ENCODE measurements at regions not wholly inside any gene's neighbourhood (a gene's known extent, or its start where the extent isn't known, plus 50 kb on each side); places are given as distances from the start of the nearest gene placed in this dataset.

DNA sequence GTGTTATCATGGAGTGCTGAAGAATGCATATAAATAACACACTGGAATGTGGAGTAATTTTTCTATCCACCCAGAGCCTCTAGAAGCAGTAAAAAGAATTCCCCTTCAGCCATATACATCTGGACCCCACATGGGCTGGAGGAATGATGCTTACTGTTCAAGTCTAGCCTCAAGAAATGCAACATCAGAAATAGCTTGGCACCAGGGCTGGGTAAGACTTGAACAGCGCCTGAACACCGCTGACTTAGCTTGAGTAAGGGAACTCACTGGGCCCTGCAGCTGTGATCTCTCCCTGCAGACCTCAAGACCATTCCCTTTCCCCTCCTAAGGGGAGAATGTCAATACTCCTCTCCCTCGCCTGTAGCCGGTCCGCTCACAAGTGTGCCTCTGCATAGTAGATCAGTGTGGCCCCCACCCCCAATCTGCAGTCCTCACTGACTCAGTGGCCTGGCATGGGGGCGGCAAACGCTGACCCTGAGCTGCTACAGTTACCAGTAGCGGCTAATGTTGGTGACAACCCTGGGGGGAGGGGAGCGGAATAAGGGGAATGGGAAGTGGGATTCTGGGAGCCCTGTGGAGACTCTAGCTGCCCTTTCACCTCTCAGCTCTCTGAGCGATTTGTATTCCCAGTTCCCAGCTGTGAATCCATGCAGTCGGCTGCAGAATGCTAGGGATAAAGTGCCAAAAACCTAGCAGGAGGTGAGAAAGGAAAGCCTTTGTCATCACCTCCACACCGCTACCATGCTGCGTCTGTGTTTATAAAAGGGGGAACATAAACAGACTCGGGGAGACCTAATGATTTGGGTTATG lies 483.9 kb downstream of the DISC1 start:
- no peak for DNase-seq

DNA sequence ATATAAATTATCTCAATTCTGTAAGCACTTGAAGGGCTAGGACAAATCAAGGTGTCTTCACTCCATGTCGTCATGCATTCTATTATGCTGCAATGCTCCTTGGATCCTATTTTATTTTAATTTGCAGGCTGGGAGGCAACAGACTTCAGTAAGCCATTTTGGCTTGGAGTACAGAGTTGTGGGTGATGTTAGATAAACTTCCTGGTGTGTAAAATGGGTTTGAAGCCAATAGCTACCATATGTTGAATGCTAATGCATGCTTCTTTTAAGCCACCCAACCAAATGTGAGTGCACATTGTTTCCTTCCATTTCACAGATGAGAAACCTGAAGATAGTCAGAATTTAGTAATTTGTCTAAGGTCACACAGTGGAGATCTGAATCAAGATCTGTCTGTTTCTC lies 482.8 kb downstream of the DISC1 start:
- DNase-seq: no peak

- no peak for DNase-seq
These were observed 482.0 kb downstream of the DISC1 start for GRCh38 chr1:232108598-232108997.

DNA sequence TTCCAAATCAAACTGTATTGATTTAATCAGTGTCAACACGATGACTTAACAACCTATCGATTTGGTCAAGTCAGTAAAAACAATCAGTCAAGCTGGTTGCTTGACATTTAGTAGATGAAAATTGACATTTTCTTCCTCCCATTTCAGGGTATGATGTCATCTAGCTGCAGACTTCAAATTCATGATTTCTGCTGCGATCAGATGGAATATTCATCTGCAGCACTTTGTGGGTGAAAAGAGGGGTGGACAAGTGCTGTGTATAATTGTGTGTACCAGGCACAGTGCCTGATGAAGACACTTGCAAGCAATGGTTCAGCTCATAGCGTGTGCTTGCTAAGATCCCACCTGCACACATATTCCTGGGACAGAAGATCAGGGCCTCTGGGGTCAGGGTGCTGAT lies 479.8 kb downstream of the DISC1 start:
- no peak for DNase-seq

DNA sequence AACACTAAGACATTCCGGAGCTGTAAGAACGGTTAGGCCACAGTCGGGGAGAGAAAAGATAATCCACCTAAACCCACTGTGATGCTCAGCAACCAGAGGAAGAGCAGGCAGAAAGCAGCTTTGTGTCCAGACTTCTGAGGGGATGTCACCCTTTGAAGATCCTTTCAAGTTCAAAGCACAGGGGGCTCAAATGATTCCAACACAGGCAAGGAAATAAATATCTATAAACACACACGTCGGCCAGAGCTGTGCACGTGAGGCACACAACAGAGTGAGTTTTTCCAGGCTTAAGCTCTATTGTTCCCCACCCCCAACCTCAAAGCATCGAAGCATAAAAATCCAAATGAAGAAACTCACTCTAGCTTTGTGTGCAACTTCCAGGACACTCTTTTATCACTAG lies 479.0 kb downstream of the DISC1 start:
- no peak for DNase-seq

GRCh38 chr1:232101231-232101630 lies 474.6 kb downstream of the DISC1 start:
- no peak for DNase-seq

GRCh38 chr1:232096751-232097150 lies 470.2 kb downstream of the DISC1 start:
- no peak for DNase-seq
